Iris pigment epithelial cell (primary cell): ENCODE measurements at regions not wholly inside any gene's neighbourhood (a gene's known extent, or its start where the extent isn't known, plus 50 kb on each side); places are given as distances from the start of the nearest gene placed in this dataset.

Experiments used
- DNase-seq: peaks from one replicate; pipeline ENCODE4 v3.0.0-alpha.2; 2011; ENCODE audit warnings: low read depth

GRCh38 chr15:95327183-95327525 is 1003.3 kb upstream of the NR2F2 start:
- DNase-seq: no peak

GRCh38 chr15:95327661-95328060 is 1002.8 kb upstream of the NR2F2 start:
- DNase-seq: no peak

GRCh38 chr15:95328559-95328958 is 1001.9 kb upstream of the NR2F2 start:
- no peak for DNase-seq

GRCh38 chr15:95329362-95329761 is 1001.1 kb upstream of the NR2F2 start:
- no peak for DNase-seq

GRCh38 chr15:95341686-95342085 is 988.8 kb upstream of the NR2F2 start:
- no peak for DNase-seq

- no peak for DNase-seq
Observed at GRCh38 chr15:95345867-95346266, 984.6 kb upstream of the NR2F2 start.

GRCh38 chr15:95346721-95347475 is 983.6 kb upstream of the NR2F2 start:
- peak; percentile 3 for DNase-seq

- no peak for DNase-seq
Observed at GRCh38 chr15:95347837-95348236, 982.7 kb upstream of the NR2F2 start.

- no peak for DNase-seq
Observed at GRCh38 chr15:95350908-95351307, 979.6 kb upstream of the NR2F2 start.

- no peak for DNase-seq
Observed at GRCh38 chr15:95352631-95353187, 977.8 kb upstream of the NR2F2 start.

GRCh38 chr15:95353512-95353911 is 977.0 kb upstream of the NR2F2 start:
- no peak for DNase-seq

- DNase-seq: no peak
Observed at GRCh38 chr15:95359966-95360365, 970.5 kb upstream of the NR2F2 start.

- no peak for DNase-seq
Observed at GRCh38 chr15:95362306-95362705, 968.2 kb upstream of the NR2F2 start.

- DNase-seq: no peak
Observed at GRCh38 chr15:95363646-95364045, 966.9 kb upstream of the NR2F2 start.

- peak; percentile 44 for DNase-seq
Observed at GRCh38 chr15:95365511-95366107, 964.9 kb upstream of the NR2F2 start.

- peak; percentile 39 for DNase-seq
Observed at GRCh38 chr15:95368191-95368590, 962.3 kb upstream of the NR2F2 start.

- DNase-seq: no peak
Observed at GRCh38 chr15:95368755-95369601, 961.5 kb upstream of the NR2F2 start.

GRCh38 chr15:95370291-95370690 is 960.2 kb upstream of the NR2F2 start:
- DNase-seq: peak; percentile 10

GRCh38 chr15:95371664-95372063 is 958.8 kb upstream of the NR2F2 start:
- peak; percentile 61 for DNase-seq

- no peak for DNase-seq
Observed at GRCh38 chr15:95375281-95375680, 955.2 kb upstream of the NR2F2 start.

- no peak for DNase-seq
Observed at GRCh38 chr15:95377258-95377852, 953.1 kb upstream of the NR2F2 start.
